GM18502 (cell line): ENCODE measurements at regions not wholly inside any gene's neighbourhood (a gene's known extent, or its start where the extent isn't known, plus 50 kb on each side); places are given as distances from the start of the nearest gene placed in this dataset.
"Not testable (repeated sequence)": the region's sequence is repeated elsewhere in the genome, so short reads cannot be mapped to it uniquely, and the experiment has no call there.

Source experiments
- ATAC-seq: cut with Tn5 transposase; IDR thresholded peaks from one replicate; pipeline ENCODE4 v1.9.1; 2021; ENCODE audit warnings: mild to moderate bottlenecking; ENCODE audit not compliant: unreplicated experiment, poor library complexity

GRCh38 chr14:101075025-101075800 is 171.7 kb upstream of the RTL1 start:
- ATAC-seq = peak; percentile 74

GRCh38 chr14:101075801-101076413 is 172.4 kb upstream of the RTL1 start:
- ATAC-seq = no peak

- ATAC-seq = no peak
Measured at GRCh38 chr14:101076451-101077198, 173.1 kb upstream of the RTL1 start.

GRCh38 chr14:101077481-101078074 is 174.1 kb upstream of the RTL1 start:
- no peak for ATAC-seq

- ATAC-seq = no peak
Measured at GRCh38 chr14:101078170-101078891, 174.8 kb upstream of the RTL1 start.

DNA sequence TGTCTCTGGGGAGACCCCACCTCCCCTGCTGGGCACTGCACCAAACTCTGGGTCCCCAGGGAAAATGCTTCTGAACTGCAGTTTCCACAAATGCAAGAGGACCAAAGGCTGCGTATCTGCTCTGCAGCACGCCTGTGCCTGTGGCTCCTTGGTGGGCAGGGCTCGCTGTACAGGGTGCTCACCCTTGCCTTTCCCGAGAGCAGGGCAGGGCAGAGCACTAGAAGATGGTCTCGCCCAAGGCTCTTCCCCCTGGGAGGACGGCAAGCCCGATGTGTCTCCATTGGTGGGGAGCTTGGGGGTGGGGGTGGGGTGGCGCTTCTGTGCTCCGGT is 175.3 kb upstream of the RTL1 start:
- no peak for ATAC-seq

GRCh38 chr14:101080922-101081593 is 177.5 kb upstream of the RTL1 start:
- ATAC-seq = no peak

GRCh38 chr14:101082036-101082435 is 178.5 kb upstream of the RTL1 start:
- no peak for ATAC-seq

DNA sequence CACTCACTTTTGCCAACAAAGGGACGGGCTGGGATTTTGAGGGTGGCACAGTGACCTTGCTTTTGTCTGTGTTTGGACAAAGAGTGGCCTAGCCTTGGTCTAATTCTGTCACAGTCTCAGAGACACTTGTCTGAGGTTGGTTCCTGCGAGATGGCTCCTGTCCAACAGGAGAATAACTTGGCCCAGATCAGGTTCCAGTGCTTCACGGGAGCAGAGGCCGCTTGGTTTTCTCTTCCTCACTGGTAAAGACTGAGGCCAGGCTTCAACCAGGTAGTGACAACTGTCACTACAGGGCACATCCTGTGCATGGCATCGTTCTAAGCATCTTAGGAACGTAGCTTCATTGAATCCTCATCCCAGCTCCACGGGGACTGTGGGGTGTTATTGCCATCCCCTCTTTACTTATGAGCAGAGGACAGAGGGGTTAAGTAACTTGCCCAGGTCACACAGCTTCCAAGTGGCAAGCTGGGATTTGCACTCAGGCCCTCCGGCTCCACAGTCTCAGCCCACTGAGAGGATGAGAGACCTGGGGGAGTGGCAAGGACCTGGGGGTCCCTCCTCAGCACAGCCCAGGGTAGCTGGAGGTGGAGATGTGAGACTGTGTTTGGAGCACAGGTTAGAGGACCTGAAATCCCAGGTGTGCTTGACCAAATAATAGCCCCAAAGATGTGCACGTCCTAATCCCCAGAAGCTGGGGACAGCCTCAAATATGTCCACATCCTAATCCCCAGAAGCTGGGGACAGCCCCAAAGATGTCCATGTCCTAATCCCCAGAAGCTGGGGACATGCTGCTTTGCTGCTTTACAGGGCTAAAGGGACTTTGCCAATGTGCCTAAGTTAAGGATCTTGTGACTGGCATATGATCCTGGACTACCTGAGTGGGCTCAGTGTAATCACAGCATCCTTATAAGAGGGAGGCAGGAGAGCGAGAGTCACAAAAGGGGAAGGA is 179.2 kb upstream of the RTL1 start:
- ATAC-seq = no peak

- ATAC-seq = no peak
Measured at GRCh38 chr14:101083564-101084435, 180.3 kb upstream of the RTL1 start.

DNA sequence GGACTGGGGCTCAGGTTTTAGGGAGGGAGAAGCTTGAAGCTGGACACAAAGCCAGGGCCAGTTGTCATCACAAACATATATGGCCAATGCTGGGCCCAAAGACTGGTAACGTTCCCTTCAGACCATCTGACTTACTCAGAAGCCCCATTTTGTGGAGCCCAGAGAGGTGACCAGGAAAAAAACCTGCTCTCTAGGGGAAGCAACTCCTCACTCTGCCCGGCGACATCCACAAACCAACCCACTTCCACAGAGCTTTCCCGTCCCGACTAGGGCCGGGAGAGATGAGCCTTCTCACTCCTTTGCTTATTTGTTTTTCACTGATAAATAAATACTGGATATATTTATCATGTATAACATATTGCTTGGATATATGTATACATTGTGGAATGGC is 180.9 kb upstream of the RTL1 start:
- no peak for ATAC-seq

DNA sequence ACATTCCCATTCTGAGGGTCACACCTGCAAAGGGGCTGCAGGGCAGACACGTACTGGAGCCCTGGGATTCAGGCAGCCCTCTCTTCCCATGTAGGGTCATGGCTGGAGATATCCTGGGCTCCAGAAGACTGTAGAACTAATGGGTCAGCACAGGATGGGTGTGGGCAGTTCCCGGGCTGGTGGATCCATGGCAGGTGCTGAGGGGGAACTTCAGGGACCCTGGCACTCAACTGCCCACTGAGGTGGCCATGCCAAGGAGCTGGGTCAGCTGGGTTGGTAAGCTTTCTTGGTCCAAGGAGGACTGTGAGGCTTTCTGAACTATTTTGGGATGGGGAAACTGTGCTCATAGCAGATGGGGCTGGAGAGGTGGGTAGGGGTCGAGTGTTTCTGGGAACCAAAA is 183.4 kb upstream of the RTL1 start:
- ATAC-seq = no peak

- no peak for ATAC-seq
Measured at GRCh38 chr14:101087614-101088394, 184.3 kb upstream of the RTL1 start.

DNA sequence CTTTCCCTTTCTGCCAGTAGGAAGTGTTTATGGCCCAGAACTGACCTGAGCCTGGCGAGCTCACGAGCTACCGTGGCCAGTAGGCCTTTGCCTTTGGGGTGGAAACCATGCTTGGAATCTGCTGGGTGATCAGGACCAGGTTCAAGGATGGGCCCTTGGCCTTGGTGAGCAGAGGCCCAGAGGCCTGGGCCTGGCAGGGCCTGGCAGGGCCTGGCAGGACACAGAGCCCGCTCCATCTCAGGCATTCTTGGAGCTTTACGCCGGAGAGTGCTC is 184.8 kb upstream of the RTL1 start:
- no peak for ATAC-seq

DNA sequence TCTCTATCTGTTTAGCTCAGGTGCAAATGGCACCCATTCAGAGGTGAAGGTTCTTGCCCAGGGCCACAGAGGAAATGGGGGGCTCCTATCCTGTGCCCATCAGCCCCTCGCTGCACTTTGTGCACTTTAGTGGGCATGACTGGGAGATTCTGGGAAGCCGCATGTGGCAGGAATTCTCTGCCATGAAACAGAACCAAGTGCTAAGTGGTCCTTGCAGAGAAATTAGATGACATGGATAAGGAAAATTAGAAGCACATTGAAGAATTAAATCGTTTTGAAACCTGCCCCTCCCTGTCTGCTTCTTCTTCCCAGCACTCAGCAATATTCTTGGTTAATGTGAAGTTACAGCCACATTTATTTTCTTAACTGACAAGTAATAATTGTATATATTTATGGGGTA is 185.2 kb upstream of the RTL1 start:
- ATAC-seq = no peak

GRCh38 chr14:101090478-101090877 is 187.0 kb upstream of the RTL1 start:
- not testable (repeated sequence) for ATAC-seq

GRCh38 chr14:101090976-101091375 is 187.5 kb upstream of the RTL1 start:
- no peak for ATAC-seq
